ENCODE measurements at regions not wholly inside any gene's neighbourhood (a gene's known extent, or its start where the extent isn't known, plus 50 kb on each side); places are given as distances from the start of the nearest gene placed in this dataset.
"Not testable (repeated sequence)": the region's sequence is repeated elsewhere in the genome, so short reads cannot be mapped to it uniquely, and the experiment has no call there.

- TF ChIP-seq CTCF (IDR thresholded peaks at IDR 0.05; ENCODE audit: low read depth, low read length), result no peak
- no peak overlapping the region for H3K4me3 ChIP-seq (ENCODE audit: low read depth, low read length)
These were observed 88.3 kb downstream of the DLL1 start for GRCh38 chr6:170202416-170203135.

GRCh38 chr6:170201361-170201760, 89.5 kb downstream of the DLL1 start:
- H3K4me3 ChIP-seq (ENCODE audit: low read depth, low read length), result no peak overlapping the region
- TF ChIP-seq CTCF (IDR thresholded peaks at IDR 0.05; ENCODE audit: low read depth, low read length), result no peak

GRCh38 chr6:170200458-170200891, 90.4 kb downstream of the DLL1 start:
- H3K4me3 ChIP-seq (ENCODE audit: low read depth, low read length), result no peak overlapping the region
- no peak for TF ChIP-seq CTCF (IDR thresholded peaks at IDR 0.05; ENCODE audit: low read depth, low read length)

- TF ChIP-seq CTCF (IDR thresholded peaks at IDR 0.05; ENCODE audit: low read depth, low read length), result no peak
- no peak overlapping the region for H3K4me3 ChIP-seq (ENCODE audit: low read depth, low read length)
These were observed 91.2 kb downstream of the DLL1 start for GRCh38 chr6:170199716-170200115.

- H3K4me3 ChIP-seq (ENCODE audit: low read depth, low read length), result no peak overlapping the region
- TF ChIP-seq CTCF (IDR thresholded peaks at IDR 0.05; ENCODE audit: low read depth, low read length), result no peak
These were observed 92.6 kb downstream of the DLL1 start for GRCh38 chr6:170198298-170198697.

GRCh38 chr6:170193326-170193821, 97.5 kb downstream of the DLL1 start:
- no peak for TF ChIP-seq CTCF (IDR thresholded peaks at IDR 0.05; ENCODE audit: low read depth, low read length)
- no peak overlapping the region for H3K4me3 ChIP-seq (ENCODE audit: low read depth, low read length)

- no peak overlapping the region for H3K4me3 ChIP-seq (ENCODE audit: low read depth, low read length)
- no peak for TF ChIP-seq CTCF (IDR thresholded peaks at IDR 0.05; ENCODE audit: low read depth, low read length)
These were observed 98.0 kb downstream of the DLL1 start for GRCh38 chr6:170192905-170193304.

- H3K4me3 ChIP-seq (ENCODE audit: low read depth, low read length), result not testable (repeated sequence)
These were observed 98.8 kb downstream of the DLL1 start for GRCh38 chr6:170192101-170192500.

Measured in WI38 (cell line).